GM12875 (cell line): ENCODE measurements at regions not wholly inside any gene's neighbourhood (a gene's known extent, or its start where the extent isn't known, plus 50 kb on each side); places are given as distances from the start of the nearest gene placed in this dataset.
"Not testable (repeated sequence)": the region's sequence is repeated elsewhere in the genome, so short reads cannot be mapped to it uniquely, and the experiment has no call there.

Experiments used
- H3K4me3 ChIP-seq: one replicate; pipeline ENCODE4 v1.5.1; 2011; ENCODE audit warnings: low read depth, low read length, control low read depth
- CTCF ChIP-seq: IDR thresholded peaks from 2 replicates; pipeline ENCODE4 v1.5.1; 2011; ENCODE audit warnings: low read depth, mild to moderate bottlenecking, control low read depth, inconsistent platforms, low read length, moderate library complexity, borderline replicate concordance; ENCODE audit not compliant: insufficient read depth

DNA sequence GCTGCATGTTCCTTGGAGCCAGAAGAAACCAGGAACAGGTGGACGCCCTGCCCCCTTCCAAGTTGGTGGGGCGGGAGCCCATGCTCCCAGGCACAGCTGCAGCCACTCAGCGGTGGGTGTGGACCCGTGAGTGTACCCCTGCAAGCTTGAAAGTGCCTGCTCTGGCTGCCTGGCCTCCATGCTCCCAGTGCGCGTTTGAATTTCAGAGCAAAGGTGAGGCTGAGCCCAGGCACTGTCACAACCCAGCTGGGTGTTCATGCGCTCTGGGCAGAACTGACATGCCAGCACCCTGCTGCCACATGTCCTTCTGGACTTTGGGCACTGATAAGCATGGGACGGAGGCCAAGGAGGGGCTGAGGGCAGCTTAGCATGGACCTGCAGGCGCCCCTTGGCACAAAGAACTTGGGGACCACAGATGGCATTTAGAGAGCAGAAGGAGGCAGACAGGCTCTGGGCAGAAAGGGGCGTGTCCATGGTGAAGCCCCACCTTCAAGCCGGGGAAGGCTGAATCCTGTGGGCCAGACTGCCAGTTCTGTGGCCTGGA, 402.0 kb upstream of the NRG3 start:
- TF ChIP-seq CTCF: no peak

DNA sequence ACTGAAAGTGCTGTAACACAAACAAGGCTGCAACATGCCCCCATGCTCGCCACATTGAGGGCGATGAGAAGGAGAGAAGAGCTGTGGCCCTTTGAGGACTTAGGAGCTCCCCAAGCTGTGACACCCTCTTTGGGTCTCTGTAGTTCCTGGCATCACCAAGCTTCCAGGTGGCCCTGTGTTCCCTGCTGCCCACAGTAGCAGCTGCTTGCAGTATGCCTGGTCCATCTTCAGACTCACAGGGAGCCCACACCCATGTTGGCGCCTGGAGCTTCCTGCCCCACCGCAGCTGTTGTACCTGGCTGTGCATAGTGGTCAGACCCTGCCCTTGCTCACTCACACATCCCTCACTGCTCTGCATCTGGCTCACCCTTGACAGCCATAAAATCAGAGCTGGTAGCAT, 401.2 kb upstream of the NRG3 start:
- TF ChIP-seq CTCF: no peak
- no peak overlapping the region for H3K4me3 ChIP-seq

More for the DNA sequence above, 402.0 kb upstream of the NRG3 start:
- H3K4me3 ChIP-seq: no peak overlapping the region

- no peak for TF ChIP-seq CTCF
- H3K4me3 ChIP-seq: no peak overlapping the region
These were observed 395.7 kb upstream of the NRG3 start for GRCh38 chr10:81479316-81479715.

GRCh38 chr10:81496626-81497025, 378.4 kb upstream of the NRG3 start:
- TF ChIP-seq CTCF: no peak
- no peak overlapping the region for H3K4me3 ChIP-seq

DNA sequence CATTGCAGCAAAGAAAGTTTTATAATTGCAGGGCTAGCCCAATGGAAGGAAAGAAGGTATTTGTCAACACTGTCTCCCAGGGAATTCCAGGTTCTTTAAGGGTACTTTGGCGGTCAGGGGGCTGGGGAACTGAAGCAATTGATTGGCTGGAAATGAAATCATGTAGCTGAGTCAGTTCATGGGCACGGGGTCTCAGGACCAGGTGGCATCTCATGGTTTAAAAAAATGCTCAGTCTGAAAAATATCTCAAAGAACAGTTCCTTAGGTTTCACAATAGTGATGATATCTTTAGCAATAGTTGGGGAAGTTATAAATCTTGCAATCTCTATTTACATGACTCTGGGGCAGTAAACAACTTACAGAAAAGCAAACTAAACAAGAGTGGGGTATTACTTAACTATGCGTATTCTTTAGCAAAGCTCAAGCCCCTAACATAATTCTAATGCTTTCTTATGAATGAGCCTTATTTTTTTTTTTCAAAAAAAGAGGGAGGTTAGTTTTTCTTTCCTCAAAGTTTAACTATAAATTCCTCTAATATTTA, 376.9 kb upstream of the NRG3 start:
- no peak overlapping the region for H3K4me3 ChIP-seq
- no peak for TF ChIP-seq CTCF

DNA sequence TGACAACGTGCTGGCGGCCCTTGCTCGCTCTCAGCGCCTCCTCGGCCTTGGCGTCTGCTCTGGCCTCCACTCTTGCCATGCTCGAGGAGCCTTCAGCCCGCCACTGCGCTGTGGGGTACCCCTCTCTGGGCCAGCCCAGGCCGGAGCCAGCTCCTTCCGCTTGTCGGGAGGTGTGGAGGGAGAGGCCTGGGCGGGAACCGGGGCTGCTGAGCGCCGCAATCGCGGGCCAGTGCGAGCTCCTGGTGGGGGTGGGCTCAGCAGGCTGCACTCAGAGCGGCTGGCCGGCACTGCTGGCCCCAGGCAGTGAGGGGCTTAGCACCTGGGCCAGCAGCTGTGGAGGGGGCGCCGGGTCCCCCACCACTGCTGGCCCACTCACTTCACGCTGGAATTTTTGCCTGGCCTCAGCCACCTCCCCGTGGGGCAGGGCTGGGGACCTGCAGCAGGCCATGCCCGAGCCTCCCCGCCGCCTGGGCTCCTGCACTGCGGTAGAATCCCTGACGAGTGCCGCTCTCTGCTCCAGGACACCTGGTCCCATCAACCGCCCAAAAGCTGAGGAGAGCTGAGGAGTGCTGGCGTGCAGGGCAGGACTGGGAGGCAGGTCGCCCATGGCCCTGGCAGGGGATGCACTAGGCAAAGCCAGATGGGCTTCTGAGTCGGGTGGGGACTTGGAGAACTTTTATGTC, 372.2 kb upstream of the NRG3 start:
- no peak for TF ChIP-seq CTCF
- no peak overlapping the region for H3K4me3 ChIP-seq

- H3K4me3 ChIP-seq: not testable (repeated sequence)
These were observed 369.2 kb upstream of the NRG3 start for GRCh38 chr10:81505777-81506176.

DNA sequence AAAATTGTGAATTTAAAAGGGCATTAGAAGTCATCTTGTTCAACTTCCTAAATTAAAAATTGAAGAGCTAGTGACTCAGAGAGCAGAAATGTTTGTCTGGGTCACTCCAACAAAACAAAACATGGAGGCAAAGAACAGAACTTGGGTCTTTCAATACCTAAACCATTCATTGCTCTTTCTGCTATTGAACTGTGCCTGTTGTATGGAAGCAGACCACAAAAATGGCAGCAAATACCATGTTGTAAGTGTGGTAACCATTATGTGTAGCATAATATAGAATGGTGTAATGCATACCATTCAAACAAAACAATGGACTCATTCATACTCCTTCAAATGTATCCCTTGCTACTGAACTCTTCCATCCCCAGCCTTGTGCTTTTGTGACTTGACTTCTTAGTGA, 360.2 kb upstream of the NRG3 start:
- TF ChIP-seq CTCF: no peak
- H3K4me3 ChIP-seq: no peak overlapping the region
